Uterus (tissue), 3 donors: ENCODE measurements at regions not wholly inside any gene's neighbourhood (a gene's known extent, or its start where the extent isn't known, plus 50 kb on each side); places are given as distances from the start of the nearest gene placed in this dataset.
"Not testable (repeated sequence)": the region's sequence is repeated elsewhere in the genome, so short reads cannot be mapped to it uniquely, and the experiment has no call there.

Experiments used
- DNase-seq, 2 donors: peaks; one replicate each; pipeline ENCODE4 v3.0.0-alpha.2; 2019 to 2020
- H3K27ac ChIP-seq, 2 donors: fragments of 200-600 bp; sonication (generic); 1 replicate in 1 of 2; 2 replicates in 1 of 2; pipeline ENCODE4 v1.5.1; 2016 to 2018
- H3K27me3 ChIP-seq, 2 donors: fragments of 200-600 bp; sonication (generic); one replicate each; pipeline ENCODE4 v1.5.1; 2018 to 2019; ENCODE audit warnings: control low read depth in 1 of 2
- H3K36me3 ChIP-seq, 2 donors: fragments of 200-600 bp; sonication (generic); one replicate each; pipeline ENCODE4 v1.5.1; 2019; ENCODE audit warnings: control low read depth in 1 of 2
- H3K4me1 ChIP-seq, 2 donors: fragments of 200-600 bp; sonication (generic); one replicate each; pipeline ENCODE4 v1.5.1; 2018 to 2019; ENCODE audit warnings: control low read depth in 1 of 2
- H3K4me3 ChIP-seq, 2 donors: fragments of 200-600 bp; sonication (generic); 1 replicate in 1 of 2; 2 replicates in 1 of 2; pipeline ENCODE4 v1.5.1; 2018 to 2019; ENCODE audit warnings: mild to moderate bottlenecking in 1 of 2
- H3K9me3 ChIP-seq, 2 donors: fragments of 200-600 bp; sonication (generic); one replicate each; pipeline ENCODE4 v1.5.1; 2019; ENCODE audit warnings: control low read depth in 1 of 2
- CTCF ChIP-seq, 4 experiments: fragments of 200-600 bp in 2 of 4; fragments of 450-650 bp in 2 of 4; sonication (generic) in 2 of 4; IDR thresholded peaks; one replicate each; pipeline ENCODE4 v1.5.1; 2016 to 2019; ENCODE audit warnings: antibody characterized with exemption in 4 of 4, mild to moderate bottlenecking in 2 of 4, moderate library complexity in 1 of 4
- POLR2A ChIP-seq, 2 donors: fragments of 450-650 bp; IDR thresholded peaks; one replicate each; pipeline ENCODE4 v1.6.1; 2016; ENCODE audit warnings: antibody characterized with exemption in 2 of 2, mild to moderate bottlenecking in 1 of 2, moderate library complexity in 1 of 2
- intact Hi-C: fragments of 100-400 bp; cut with DNase I; formaldehyde crosslinking; loops from one replicate; pipeline ENCODE4 v1.15.1; 2023; ENCODE audit warnings: low total_unique reads
- donor health status: DM: yes; HTN: yes; CAD: no.

GRCh38 chr3:53420831-53421230, 73.5 kb upstream of the DCP1A start:
- TF ChIP-seq POLR2A (IDR thresholded peaks at IDR 0.05) (no peak), CTCF (IDR thresholded peaks at IDR 0.05) (no peak)
- H3K36me3 ChIP-seq: no peaks in the 10 kb centered on the region
- no peak overlapping the region for H3K27ac ChIP-seq
- H3K4me1 ChIP-seq: no peaks in the 10 kb centered on the region
- H3K27me3 ChIP-seq: no peaks in the 10 kb centered on the region
- intact Hi-C loops: no loop called here
- H3K9me3 ChIP-seq: no peaks in the 10 kb centered on the region
- no peak overlapping the region for H3K4me3 ChIP-seq
- DNase-seq: no peak

DNA sequence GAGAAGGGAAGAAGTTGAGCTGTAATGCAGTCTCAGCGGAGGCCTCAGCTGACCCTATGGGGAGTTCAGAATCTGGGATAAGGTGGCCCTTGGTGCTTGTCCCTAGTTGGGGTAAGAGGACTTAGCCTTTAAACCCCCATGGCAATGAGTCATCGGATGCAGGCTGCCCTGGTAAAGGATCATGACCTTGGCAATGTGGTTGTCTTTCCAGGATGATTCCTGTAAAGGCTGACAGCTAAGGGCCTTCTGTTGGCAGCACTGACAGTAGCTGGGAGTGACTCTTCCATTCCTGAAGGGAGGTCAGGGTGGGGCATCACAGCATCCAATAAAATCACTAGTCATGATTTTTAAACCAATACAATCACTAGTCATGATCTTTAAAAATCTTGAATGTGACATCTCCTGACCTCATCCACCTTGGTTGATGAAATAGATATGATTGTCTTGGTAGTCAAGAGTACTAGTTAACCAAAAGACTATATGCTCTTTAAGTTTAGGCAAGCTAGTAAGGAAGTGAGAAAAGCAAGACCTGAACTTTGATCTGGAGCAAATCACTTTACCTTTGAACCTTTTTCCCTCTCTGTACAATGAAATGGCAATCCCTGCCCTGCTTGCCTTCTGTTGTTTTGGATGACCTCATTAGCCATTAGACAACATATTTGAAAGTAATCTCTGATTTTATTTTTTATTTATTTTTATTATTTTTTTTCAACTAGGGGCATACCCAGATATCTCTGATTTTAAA, 71.3 kb upstream of the CACNA1D start:
- Histone ChIP-seq H3K36me3 (no peaks in the 10 kb centered on the region), H3K4me1 (no peaks in the 10 kb centered on the region), H3K27me3 (no peaks in the 10 kb centered on the region), H3K9me3 (no peaks in the 10 kb centered on the region), H3K4me3 (no peak overlapping the region), H3K27ac (no peak overlapping the region)
- DNase-seq: no peak
- intact Hi-C loops: no loop called here
- no peak for TF ChIP-seq CTCF (IDR thresholded peaks at IDR 0.05)
- no peak for TF ChIP-seq POLR2A (IDR thresholded peaks at IDR 0.05)

- no peak for DNase-seq
- Histone ChIP-seq H3K36me3 (no peaks in the 10 kb centered on the region), H3K9me3 (no peaks in the 10 kb centered on the region), H3K4me1 (no peaks in the 10 kb centered on the region), H3K4me3 (no peak overlapping the region), H3K27ac (no peak overlapping the region), H3K27me3 (no peaks in the 10 kb centered on the region)
- TF ChIP-seq CTCF (IDR thresholded peaks at IDR 0.05) (no peak), POLR2A (IDR thresholded peaks at IDR 0.05) (no peak)
- intact Hi-C loops: no loop called here
Measured at GRCh38 chr3:53425936-53426335, 68.5 kb upstream of the CACNA1D start.

- Histone ChIP-seq H3K27ac (no peak overlapping the region), H3K9me3 (no peaks in the 10 kb centered on the region), H3K4me3 (no peak overlapping the region), H3K36me3 (no peaks in the 10 kb centered on the region), H3K4me1 (no peaks in the 10 kb centered on the region), H3K27me3 (no peaks in the 10 kb centered on the region)
- no peak for DNase-seq
- TF ChIP-seq POLR2A (IDR thresholded peaks at IDR 0.05) (no peak), CTCF (IDR thresholded peaks at IDR 0.05) (peak in 1 of 4 experiments; percentile 19)
- intact Hi-C loops: no loop called here
Measured at GRCh38 chr3:53426918-53427317, 67.5 kb upstream of the CACNA1D start.

- Histone ChIP-seq H3K36me3 (no peaks in the 10 kb centered on the region), H3K27me3 (no peaks in the 10 kb centered on the region), H3K9me3 (no peaks in the 10 kb centered on the region), H3K27ac (no peak overlapping the region), H3K4me1 (no peaks in the 10 kb centered on the region), H3K4me3 (no peak overlapping the region)
- no peak for TF ChIP-seq POLR2A (IDR thresholded peaks at IDR 0.05)
- no peak for TF ChIP-seq CTCF (IDR thresholded peaks at IDR 0.05)
- DNase-seq: no peak
- intact Hi-C loops: no loop called here
Measured at GRCh38 chr3:53436828-53437227, 57.6 kb upstream of the CACNA1D start.

DNA sequence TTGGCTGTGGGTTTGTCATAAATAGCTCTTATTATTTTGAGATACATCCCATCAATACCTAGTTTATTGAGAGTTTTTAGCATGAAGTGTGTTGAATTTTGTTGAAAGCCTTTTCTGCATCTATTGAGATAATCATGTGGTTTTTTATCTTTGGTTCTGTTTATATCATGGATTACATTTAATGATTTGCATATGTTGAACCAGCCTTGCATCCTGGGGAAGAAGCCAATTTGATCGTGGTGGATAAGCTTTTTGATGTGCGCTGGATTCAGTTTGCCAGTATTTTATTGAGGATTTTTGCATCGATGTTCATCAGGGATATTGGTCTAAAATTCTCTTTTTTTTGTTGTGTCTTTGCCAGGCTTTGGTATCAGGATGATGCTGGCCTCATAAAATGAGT, 51.5 kb upstream of the CACNA1D start:
- H3K27ac ChIP-seq, H3K36me3 ChIP-seq, DNase-seq, intact Hi-C loops, H3K4me3 ChIP-seq, H3K9me3 ChIP-seq, H3K4me1 ChIP-seq, H3K27me3 ChIP-seq: not testable (repeated sequence)
